Globus pallidus (tissue), 1 donor: ENCODE measurements at regions not wholly inside any gene's neighbourhood (a gene's known extent, or its start where the extent isn't known, plus 50 kb on each side); places are given as distances from the start of the nearest gene placed in this dataset.
"Not testable (repeated sequence)": the region's sequence is repeated elsewhere in the genome, so short reads cannot be mapped to it uniquely, and the experiment has no call there.

Experiments used
- DNase-seq: peaks from one replicate; pipeline ENCODE4 v3.0.0-alpha.2; 2015; ENCODE audit warnings: low spot score

DNA sequence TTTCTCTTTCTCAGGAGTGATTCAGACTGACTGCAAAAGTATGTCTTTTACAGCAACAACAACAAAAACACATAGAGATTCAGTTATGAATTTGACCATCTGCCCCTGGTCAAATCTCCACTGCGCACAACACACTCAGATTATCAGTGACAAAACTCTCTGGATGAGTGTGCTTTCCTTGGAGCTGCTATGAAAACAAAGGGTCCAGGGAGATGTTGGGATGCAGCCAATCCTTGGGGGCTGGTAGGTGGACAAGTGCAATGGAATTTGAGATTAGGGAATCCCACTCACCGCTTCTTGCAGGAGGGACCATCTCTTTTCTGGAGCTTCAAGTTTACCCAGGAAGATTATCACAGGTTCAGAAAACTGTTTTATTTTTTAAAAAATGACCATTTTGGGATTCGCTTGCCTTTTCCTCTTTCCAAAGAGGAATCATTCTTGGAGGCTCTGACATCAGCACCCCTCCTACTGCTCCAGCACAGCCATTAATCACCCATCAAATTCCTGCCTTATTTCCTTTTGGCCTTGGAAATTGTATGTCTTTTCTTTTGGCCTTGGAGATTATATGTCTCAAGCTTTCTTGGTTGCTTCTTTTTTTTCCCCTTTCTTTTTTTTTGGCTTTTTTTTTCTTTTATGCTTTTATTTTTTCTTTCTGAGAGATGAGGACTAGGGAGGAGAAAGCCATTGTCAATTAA is 311.8 kb downstream of the TSHZ3 start:
- DNase-seq: no peak

DNA sequence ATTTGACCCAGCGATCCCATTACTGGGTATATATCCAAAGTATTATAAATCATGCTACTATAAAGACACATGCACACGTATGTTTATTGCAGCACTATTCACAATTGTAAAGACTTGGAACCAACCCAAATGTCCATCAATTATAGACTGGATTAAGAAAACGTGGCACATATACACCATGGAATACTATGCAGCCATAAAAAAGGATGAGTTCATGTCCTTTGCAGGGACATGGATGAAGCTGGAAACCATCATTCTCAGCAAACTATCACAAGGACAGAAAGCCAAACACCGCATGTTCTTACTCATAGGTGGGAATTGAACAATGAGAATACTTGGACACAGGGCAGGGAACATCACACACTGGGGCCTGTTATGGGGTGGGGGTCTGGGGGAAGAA is 317.8 kb downstream of the TSHZ3 start:
- DNase-seq: not testable (repeated sequence)

GRCh38 chr19:31023038-31023437 is 326.2 kb downstream of the TSHZ3 start:
- no peak for DNase-seq

GRCh38 chr19:31018936-31019335 is 330.3 kb downstream of the TSHZ3 start:
- no peak for DNase-seq

DNA sequence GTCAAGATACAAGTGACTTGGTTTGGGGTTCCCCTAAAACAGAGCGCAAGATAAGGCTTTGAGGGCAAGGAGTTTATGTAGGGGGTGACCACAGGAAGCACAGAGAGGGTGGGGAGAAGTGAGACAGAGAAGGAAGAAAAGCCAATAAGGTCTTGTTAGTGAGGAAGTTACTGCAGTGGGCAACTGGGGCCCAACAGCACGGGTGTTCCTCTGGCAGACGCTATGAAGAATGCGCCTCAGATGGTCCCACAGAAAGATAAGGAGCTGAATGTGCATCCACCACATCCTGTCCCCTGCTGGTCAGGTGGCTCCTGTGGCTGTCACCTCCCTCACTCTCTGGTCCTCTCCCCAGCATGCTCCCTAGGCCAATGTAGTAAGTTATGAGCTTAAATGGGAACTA is 333.5 kb downstream of the TSHZ3 start:
- no peak for DNase-seq

DNA sequence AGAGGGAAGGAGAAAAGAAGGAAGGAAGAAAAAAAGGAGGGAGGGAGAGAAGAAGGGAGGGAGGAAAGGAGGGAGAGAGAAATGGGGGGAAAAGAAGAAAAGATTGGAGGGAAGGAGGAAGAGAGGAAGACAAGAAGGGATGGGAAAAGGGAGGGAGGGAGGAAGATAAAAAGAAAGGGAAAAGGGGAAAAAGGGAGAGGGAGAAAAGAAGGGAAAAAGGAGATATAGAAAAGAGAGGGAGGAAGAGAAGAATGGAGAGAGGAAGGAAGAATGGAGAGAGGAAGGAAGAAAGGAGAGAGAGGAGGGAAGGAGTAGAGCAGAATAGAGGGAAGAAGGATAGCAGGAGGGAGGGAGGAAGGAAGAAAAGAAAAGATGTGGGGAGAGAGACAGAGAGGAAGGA is 334.6 kb downstream of the TSHZ3 start:
- no peak for DNase-seq

DNA sequence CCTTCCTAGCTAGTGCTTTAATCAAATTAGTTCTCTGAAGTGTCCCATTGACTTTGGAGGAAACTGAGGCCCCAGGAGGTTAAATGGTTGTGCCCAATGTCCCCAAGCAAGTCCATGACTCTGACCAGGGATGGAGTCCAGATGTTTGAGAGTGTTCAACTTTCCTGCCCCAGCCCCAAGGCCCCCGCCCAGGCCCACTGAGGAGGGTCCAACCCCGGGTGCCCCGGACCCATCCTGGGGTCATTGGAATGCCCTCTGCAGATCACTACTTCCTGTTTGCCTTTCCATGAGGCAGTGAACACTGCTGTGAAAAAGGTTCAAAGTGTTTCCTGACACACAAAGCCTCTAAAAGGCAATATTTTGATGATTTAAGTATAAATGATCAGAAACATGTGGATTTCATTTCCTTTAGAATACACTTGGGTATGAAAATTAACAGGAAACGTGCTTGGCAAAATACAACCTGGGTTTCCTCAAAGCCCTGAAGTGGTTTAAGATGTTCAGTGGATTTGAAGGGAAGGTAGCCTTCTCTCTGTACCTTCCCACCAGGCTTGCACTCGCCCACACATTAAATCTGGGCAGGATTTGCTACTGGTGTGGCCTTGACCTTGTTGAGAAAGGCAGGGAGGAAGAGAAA is 335.7 kb downstream of the TSHZ3 start:
- no peak for DNase-seq

DNA sequence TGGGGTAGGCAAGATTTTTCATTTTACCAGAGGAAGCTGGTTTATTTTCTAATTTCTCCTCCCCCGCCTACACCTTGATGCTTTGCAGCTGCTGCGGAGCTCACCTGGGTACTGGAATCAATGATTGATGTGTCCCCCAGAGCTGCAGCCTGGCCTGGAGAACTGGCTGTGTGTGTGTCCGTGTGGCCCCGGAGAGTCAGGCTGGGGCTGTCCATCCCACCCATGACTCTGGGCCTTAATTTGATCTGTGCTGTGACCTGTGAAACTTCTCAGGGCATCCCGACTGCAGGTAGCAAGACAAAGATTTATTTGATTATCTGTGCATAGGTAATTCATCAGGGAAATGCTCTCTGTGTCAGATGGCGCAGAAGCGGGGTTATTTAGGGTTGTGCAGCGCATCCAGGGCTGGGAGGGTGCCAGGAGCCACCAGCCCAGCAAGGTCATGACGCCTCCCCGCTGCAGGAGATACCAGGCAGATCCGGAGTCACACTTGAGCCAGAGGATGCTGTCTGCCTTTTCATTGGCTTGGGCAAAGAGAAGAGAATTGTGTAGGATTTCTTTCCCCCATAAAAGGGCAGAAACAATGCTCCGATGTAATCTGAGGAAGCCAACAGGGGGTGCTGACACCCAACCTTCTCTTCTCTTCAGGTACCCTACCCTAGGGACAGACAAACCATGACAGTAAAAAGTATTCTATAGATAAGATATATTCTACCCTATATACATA is 346.6 kb downstream of the TSHZ3 start:
- DNase-seq: no peak

DNA sequence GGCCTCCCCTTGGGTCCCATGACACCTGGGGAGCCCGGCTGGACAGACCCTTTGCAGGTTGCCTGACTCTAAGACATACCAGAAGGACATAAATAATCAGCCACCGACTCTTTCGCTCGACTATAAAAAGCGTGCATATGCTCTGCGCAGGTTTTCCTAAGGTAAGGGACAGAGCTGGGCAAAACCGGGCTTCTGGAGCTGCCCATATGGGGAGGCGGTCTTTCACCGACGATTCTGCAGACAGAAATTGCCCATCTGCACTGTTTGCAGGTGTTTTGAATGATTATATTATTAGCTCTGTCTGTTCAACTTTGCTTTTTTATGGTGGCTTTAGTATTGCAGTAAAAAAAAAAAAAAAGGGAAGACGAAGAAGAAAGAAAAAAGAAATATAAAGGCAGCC is 347.2 kb downstream of the TSHZ3 start:
- no peak for DNase-seq

DNA sequence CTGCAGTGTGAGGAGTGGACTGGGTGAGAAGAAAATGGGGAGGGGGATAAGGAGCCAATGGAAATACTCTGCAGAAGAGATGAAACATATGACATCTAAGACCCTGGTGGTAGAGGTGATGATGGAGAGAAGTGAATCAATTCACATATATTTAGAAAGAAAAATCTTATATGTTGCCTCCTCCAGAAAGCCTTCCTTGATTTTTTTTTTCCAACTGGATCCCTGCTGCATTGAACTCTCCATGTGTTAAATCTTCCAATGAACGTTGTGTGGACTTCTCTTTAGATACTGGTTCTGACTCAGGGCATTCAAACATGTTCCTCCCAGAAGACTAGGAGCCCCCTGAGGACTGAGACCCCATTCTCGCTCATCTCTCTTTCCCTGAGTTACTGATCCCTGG is 348.3 kb downstream of the TSHZ3 start:
- no peak for DNase-seq

DNA sequence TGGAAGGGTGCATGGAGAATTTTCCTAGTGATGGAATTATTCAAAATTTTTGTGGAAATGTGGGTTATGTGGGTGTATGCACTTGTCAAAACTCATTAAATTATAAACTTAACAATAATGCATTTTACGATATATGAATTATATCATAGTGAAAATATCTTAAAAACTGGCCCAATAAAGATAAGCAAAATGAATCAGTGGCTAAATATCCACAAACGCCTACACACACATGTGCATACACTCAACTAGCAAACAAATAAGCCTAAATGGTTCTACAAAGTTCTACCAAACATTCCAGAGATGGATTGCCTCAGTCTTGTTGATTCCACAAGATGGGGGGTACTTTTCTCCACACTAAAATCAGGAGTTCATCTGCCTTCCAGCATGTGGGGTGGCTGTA is 349.5 kb downstream of the TSHZ3 start:
- no peak for DNase-seq

DNA sequence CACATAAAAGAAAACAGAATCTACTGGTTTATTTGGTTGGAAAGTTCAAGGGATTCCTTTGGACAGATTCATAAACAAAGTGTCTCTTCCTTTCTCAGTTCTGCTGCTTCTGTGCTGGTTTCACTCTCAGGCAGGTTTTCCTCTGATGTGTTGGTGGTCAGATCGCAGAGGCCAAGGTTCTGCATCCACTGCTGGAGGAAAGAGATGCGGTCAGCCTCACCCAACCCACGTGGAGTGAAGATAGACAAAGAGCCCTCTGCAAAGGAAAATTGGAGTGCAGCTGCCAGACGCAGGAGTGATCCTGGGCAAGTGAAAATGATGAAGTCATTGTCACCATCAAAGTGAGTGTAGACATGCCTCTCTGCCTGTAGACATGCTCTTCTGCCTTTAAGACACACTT is 352.0 kb downstream of the TSHZ3 start:
- no peak for DNase-seq

- DNase-seq: no peak
These were observed 370.6 kb downstream of the TSHZ3 start for GRCh38 chr19:30978639-30979038.

- no peak for DNase-seq
These were observed 379.6 kb downstream of the TSHZ3 start for GRCh38 chr19:30969591-30969990.

- no peak for DNase-seq
These were observed 380.3 kb downstream of the TSHZ3 start for GRCh38 chr19:30968841-30969399.

DNA sequence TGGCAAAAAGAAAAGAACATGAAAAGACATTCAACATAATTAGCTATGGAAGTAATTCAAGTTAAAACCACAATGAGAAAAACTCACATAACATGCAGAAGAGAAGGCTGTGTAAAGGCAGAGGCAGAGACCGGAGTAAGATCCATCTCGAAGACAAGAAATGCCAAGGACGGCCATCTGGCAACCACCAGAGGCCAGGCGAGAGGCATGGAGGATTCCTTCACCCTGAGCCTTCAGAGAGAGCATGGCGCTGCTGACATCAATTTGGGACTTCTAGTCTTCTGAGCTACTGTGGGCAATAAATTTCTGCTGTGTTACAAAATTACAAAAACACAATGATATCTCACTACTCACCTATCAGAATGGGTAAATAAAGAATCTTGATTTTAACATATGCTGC is 381.0 kb downstream of the TSHZ3 start:
- DNase-seq: no peak

- no peak for DNase-seq
These were observed 382.8 kb downstream of the TSHZ3 start for GRCh38 chr19:30966486-30966885.

- no peak for DNase-seq
These were observed 390.2 kb downstream of the TSHZ3 start for GRCh38 chr19:30959011-30959410.

GRCh38 chr19:30955112-30956104 is 393.8 kb downstream of the TSHZ3 start:
- DNase-seq: no peak

- not testable (repeated sequence) for DNase-seq
These were observed 404.8 kb downstream of the TSHZ3 start for GRCh38 chr19:30944276-30944932.
